ENCODE measurements at regions not wholly inside any gene's neighbourhood (a gene's known extent, or its start where the extent isn't known, plus 50 kb on each side); places are given as distances from the start of the nearest gene placed in this dataset.

DNA sequence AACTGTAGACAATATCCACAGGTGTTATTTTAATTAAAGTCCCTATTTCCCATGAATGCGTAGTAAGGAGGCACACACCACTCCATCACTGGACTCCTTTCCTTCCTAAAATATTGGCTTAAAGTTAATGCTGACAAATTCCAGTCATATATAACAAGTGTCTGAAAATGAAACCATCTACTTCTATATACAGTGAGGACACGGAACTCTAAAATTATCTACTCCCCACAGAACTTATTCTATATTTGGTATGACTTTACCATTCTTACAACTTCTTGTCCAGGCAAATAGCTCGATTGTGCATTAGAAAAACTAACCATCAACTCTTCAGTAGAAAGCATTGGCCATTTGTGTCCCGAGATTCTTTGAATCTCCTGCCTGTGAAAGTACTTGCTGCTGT, 1560.2 kb downstream of the EFNB2 start:
- TF ChIP-seq, protein P1, sequence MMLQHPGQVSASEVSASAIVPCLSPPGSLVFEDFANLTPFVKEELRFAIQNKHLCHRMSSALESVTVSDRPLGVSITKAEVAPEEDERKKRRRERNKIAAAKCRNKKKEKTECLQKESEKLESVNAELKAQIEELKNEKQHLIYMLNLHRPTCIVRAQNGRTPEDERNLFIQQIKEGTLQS (IDR thresholded peaks at IDR 0.05), result no peak
- TF ChIP-seq, protein P2, sequence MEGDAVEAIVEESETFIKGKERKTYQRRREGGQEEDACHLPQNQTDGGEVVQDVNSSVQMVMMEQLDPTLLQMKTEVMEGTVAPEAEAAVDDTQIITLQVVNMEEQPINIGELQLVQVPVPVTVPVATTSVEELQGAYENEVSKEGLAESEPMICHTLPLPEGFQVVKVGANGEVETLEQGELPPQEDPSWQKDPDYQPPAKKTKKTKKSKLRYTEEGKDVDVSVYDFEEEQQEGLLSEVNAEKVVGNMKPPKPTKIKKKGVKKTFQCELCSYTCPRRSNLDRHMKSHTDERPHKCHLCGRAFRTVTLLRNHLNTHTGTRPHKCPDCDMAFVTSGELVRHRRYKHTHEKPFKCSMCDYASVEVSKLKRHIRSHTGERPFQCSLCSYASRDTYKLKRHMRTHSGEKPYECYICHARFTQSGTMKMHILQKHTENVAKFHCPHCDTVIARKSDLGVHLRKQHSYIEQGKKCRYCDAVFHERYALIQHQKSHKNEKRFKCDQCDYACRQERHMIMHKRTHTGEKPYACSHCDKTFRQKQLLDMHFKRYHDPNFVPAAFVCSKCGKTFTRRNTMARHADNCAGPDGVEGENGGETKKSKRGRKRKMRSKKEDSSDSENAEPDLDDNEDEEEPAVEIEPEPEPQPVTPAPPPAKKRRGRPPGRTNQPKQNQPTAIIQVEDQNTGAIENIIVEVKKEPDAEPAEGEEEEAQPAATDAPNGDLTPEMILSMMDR (IDR thresholded peaks at IDR 0.05 in 2 of 3, conservative IDR thresholded peaks at IDR 0.05 in 1 of 3; ENCODE audit: borderline replicate concordance in 1 of 3, insufficient read depth in 1 of 3, low read depth in 2 of 3, low read length in 2 of 3), result no peak
- no peak for TF ChIP-seq SP1 (IDR thresholded peaks at IDR 0.05; ENCODE audit: low read depth)
- TF ChIP-seq CBX3 (IDR thresholded peaks at IDR 0.05; ENCODE audit: low read depth), result no peak

Data from HCT116 (cell line).